ENCODE measurements at regions not wholly inside any gene's neighbourhood (a gene's known extent, or its start where the extent isn't known, plus 50 kb on each side); places are given as distances from the start of the nearest gene placed in this dataset.

GRCh38 chr13:111898956-111899713 lies 167.8 kb upstream of the SOX1 start:
- Mint-ChIP-seq H3K4me1 (ENCODE audit: low read depth) (no peaks in the 10 kb centered on the region), H3K27ac (no peak overlapping the region), H3K27me3 (peaks cover 66% of the 10 kb centered on the region), H3K4me3 (ENCODE audit: low read depth) (no peak overlapping the region), H3K9me3 (ENCODE audit: low read depth) (no peaks in the 10 kb centered on the region), H3K36me3 (ENCODE audit: insufficient read depth) (no peaks in the 10 kb centered on the region)
- DNase-seq (ENCODE audit: low spot score, unreplicated experiment), result no peak
- no peak for TF ChIP-seq CTCF (IDR thresholded peaks at IDR 0.05; ENCODE audit: unreplicated experiment)

- no peaks in the 10 kb centered on the region for H3K36me3 Mint-ChIP-seq (ENCODE audit: insufficient read depth)
- no peak overlapping the region for H3K27ac Mint-ChIP-seq
- TF ChIP-seq CTCF (IDR thresholded peaks at IDR 0.05; ENCODE audit: unreplicated experiment), result no peak
- no peak for DNase-seq (ENCODE audit: low spot score, unreplicated experiment)
- H3K4me3 Mint-ChIP-seq (ENCODE audit: low read depth), result no peak overlapping the region
- no peaks in the 10 kb centered on the region for H3K4me1 Mint-ChIP-seq (ENCODE audit: low read depth)
- no peaks in the 10 kb centered on the region for H3K9me3 Mint-ChIP-seq (ENCODE audit: low read depth)
- peaks cover 60% of the 10 kb centered on the region for H3K27me3 Mint-ChIP-seq
Measured at GRCh38 chr13:111899714-111900389, 167.1 kb upstream of the SOX1 start.

GRCh38 chr13:111900390-111901131 lies 166.4 kb upstream of the SOX1 start:
- Mint-ChIP-seq H3K4me3 (ENCODE audit: low read depth) (no peak overlapping the region), H3K27me3 (peaks cover 60% of the 10 kb centered on the region), H3K27ac (no peak overlapping the region), H3K4me1 (ENCODE audit: low read depth) (no peaks in the 10 kb centered on the region), H3K9me3 (ENCODE audit: low read depth) (no peaks in the 10 kb centered on the region), H3K36me3 (ENCODE audit: insufficient read depth) (no peaks in the 10 kb centered on the region)
- no peak for TF ChIP-seq CTCF (IDR thresholded peaks at IDR 0.05; ENCODE audit: unreplicated experiment)
- DNase-seq (ENCODE audit: low spot score, unreplicated experiment), result no peak

- H3K9me3 Mint-ChIP-seq (ENCODE audit: low read depth), result no peaks in the 10 kb centered on the region
- no peak for DNase-seq (ENCODE audit: low spot score, unreplicated experiment)
- no peaks in the 10 kb centered on the region for H3K36me3 Mint-ChIP-seq (ENCODE audit: insufficient read depth)
- no peak overlapping the region for H3K27ac Mint-ChIP-seq
- no peaks in the 10 kb centered on the region for H3K4me1 Mint-ChIP-seq (ENCODE audit: low read depth)
- H3K27me3 Mint-ChIP-seq, result peaks cover 52% of the 10 kb centered on the region
- TF ChIP-seq CTCF (IDR thresholded peaks at IDR 0.05; ENCODE audit: unreplicated experiment), result no peak
- no peak overlapping the region for H3K4me3 Mint-ChIP-seq (ENCODE audit: low read depth)
Measured at GRCh38 chr13:111901267-111901915, 165.6 kb upstream of the SOX1 start.

- TF ChIP-seq CTCF (IDR thresholded peaks at IDR 0.05; ENCODE audit: unreplicated experiment), result no peak
- H3K27ac Mint-ChIP-seq, result no peak overlapping the region
- H3K27me3 Mint-ChIP-seq, result peaks cover 44% of the 10 kb centered on the region
- no peak for DNase-seq (ENCODE audit: low spot score, unreplicated experiment)
- no peak overlapping the region for H3K4me3 Mint-ChIP-seq (ENCODE audit: low read depth)
- H3K9me3 Mint-ChIP-seq (ENCODE audit: low read depth), result no peaks in the 10 kb centered on the region
- H3K36me3 Mint-ChIP-seq (ENCODE audit: insufficient read depth), result no peaks in the 10 kb centered on the region
- no peaks in the 10 kb centered on the region for H3K4me1 Mint-ChIP-seq (ENCODE audit: low read depth)
Measured at GRCh38 chr13:111902726-111903125, 164.2 kb upstream of the SOX1 start.

Data from progenitor cell of endocrine pancreas (in vitro differentiated cells).